ENCODE measurements at regions not wholly inside any gene's neighbourhood (a gene's known extent, or its start where the extent isn't known, plus 50 kb on each side); places are given as distances from the start of the nearest gene placed in this dataset.

GRCh38 chr2:240287011-240287410 lies 146.6 kb upstream of the OTOS start:
- DNase-seq (ENCODE audit: low spot score) = no peak

DNA sequence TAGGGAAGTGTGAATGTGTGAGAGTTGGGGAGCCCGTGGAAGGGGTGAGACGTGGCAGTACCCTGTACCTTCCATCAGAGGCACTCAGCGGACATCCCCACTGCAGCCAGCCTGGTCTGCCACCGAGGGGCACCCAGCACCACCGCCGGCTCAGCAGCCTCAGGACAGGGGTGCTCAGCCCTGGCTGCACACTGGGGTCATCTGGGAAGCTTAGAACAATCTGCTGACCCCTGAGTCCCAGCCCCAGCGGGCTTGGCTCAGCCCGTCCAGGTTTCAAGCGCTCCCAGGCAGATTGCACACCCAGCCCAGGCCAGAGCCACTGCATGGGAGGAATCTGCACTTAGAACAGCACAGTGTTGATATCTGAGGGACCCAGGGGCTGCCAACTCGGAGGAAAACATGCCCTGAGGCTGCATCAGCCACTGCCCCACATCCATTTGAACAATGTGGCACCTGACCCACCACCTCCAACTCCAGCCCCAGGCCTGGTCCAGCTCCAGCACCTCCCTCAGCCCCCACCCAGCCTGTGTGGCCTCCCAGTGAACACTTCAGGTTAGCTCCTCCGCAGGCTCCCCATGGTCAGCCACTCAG lies 147.1 kb upstream of the OTOS start:
- no peak for DNase-seq (ENCODE audit: low spot score)

DNA sequence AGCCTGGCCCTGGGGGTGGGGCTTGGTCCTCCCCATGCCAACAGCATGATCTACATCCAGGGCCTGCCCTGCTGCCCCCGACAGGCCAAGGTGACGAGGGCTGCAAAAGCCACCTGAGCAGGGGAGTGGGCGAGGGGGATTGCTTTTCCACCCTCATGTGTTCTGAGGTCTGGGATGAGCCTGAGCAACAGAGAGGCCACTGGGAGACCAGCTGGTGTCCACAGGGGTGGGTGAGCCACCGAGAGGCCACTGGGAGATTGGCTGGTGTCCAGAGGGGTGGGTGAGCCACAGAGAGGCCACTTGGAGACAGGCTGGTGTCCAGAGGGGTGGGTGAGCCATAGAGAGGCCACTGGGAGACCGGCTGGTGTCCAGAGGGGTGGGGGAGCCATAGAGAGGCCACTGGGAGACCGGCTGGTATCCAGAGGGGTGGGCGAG lies 147.4 kb upstream of the GPC1 start:
- no peak for DNase-seq (ENCODE audit: low spot score)

GRCh38 chr2:240289701-240290431 lies 145.6 kb upstream of the GPC1 start:
- no peak for DNase-seq (ENCODE audit: low spot score)

DNA sequence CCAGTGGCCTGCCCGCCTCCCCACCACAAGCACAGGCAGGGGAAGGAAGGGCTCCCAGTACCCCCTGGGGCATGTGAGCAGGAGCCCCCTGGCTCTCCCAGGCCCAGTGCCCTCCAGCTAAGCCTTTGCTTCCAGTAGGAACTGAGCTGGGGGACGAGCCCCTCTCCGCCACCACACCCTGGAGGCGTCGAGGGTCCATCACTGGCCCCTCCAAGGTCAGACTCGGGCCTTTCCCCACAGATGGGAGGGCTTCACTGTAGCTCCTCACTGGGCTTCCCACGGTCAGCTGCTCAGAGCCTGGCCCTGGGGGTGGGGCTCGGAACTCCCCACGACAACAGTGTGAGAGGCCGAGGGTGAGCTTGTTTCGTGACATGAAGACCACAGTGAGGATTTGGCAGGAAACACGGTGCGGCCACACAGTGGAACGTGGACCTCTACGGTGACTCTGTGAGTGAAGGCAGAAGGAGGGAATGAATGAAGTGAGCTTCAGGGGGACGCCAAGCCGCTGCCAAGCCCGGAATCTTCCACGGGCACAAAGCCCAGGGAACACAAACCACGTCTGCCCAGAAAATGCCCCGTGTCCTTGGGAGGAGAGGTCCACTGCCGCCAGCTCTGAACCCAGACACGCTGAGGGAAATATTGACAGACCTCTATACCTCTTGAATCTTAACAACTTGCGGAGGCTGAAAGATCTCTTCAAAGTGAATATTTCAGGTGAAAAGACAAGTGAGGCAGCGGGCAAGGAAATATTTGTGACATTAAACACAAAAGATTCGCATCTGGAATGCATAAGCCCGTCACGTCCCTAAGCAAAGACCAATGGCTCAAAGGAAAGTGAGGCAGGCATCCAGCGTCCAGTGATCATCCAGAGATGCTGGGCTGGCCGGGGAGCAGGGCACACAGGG lies 144.8 kb upstream of the GPC1 start:
- DNase-seq (ENCODE audit: low spot score) = no peak

DNA sequence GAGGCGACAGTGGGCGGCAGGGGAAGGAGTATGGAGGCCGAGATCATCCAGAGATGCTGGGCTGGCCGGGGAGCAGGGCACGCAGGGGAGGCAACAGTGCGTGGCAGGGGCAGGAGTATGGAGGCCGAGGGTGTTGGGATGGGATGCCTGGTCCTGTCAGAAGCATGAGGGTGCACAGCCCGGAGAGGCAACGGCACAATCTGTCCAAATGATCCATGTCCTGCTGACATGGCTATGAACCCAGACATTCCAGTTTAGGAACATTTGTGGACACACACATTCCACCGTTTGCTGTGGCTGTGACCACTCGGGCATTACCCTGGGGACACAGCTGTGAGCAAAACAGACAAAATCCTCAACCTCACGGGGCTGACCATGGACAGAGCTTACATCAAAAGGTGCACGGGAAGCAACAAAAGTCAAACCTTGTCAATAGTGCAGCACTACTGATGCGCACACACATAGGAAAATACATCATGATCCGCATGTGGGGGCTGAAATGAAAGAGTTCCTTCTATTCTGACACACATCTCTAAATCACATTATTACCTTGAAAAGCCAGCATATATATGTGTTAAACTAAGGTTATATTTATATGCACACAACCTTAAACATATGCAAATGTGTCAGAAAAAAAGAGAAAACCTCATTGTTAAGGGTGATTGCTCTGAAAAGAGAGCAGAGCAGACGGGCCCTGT lies 144.0 kb upstream of the GPC1 start:
- no peak for DNase-seq (ENCODE audit: low spot score)

GRCh38 chr2:240292035-240292574 lies 143.4 kb upstream of the GPC1 start:
- no peak for DNase-seq (ENCODE audit: low spot score)

- DNase-seq (ENCODE audit: low spot score) = no peak
Observed at GRCh38 chr2:240292619-240293525, 142.6 kb upstream of the GPC1 start.

DNA sequence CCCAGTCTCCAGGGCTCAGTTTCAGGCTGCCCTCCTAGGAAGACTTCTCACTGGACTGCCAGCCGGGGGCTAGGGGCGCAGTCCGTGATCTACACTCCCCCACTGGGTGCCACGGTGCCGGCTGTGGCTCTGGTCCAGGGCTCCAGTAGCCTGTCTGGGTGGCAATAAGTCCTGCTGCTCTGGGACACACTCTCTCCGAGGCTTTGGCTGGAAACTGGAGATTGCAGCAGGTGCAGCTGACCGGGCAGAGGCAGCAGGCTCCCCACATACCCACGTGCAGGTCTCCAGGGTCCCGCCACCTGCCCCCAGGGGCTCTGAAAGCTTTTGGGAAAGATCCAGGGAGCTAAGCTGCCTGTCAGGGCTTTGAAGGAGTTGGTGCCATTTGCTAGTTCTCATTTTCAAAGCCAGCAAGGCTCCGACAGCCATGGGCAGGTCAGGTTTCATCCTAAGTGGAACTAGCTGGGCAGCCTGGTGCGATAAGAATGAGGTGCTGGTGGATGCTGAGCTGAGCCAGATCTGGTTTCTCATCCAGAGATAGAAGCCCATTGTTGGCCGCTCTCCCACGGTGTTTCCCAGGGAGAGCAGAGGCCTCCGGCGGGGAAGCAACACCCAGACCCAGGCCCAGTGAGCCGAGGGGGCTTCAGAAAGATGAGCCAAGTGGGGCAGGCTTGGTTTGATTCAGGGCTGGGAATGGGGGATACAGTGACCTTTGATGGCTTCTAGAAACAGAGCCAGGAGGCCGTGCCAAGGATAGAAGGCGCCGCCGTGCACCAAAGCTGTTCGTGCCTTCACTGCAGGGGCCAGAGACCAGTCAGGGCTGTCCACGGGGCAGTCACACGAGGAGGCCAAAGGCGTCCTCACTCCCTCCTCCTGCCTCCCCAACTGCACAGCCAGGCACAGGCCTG lies 141.7 kb upstream of the GPC1 start:
- DNase-seq (ENCODE audit: low spot score) = no peak

GRCh38 chr2:240294514-240294913 lies 140.9 kb upstream of the GPC1 start:
- DNase-seq (ENCODE audit: low spot score) = no peak

DNA sequence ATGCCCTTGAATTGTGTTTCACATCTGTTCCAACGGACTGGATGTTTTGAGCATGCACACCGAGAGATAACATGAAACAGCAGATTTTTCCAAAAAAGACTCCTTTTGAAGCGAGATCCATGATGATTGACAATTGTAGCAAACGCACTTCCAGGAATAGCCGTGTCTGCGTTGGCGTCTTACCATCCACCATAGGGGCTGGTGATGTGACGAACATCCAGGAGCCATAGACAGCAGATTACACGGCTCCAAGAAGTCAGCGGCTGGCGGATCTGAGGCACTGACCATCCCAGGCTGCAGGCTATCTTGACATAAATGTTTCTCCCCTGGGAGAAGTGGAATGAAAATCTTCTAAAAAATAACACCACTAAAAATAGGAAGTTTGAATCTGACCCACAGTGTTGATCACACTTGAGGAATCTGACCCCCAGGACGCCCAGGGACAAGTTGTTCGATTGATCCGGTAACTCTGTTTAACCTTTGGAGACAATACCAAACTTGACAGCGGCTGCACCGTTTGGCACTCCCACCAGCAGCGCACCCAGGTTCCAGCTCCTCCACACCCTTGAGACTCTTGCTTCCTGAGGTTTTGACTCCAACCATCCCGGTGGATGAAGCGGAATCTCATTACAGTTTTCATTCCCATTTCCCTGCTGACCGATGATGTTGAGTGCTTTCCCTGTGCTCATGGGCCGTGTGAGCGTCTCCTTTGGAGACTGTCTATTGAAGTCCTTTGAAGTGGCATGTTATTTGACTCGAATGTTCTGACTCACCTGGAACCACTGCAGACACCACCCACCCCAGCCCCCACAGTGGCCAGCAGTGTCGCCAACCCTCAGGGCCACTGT lies 140.0 kb upstream of the GPC1 start:
- DNase-seq (ENCODE audit: low spot score) = no peak

GRCh38 chr2:240296104-240296406 lies 139.4 kb upstream of the GPC1 start:
- DNase-seq (ENCODE audit: low spot score) = no peak

DNA sequence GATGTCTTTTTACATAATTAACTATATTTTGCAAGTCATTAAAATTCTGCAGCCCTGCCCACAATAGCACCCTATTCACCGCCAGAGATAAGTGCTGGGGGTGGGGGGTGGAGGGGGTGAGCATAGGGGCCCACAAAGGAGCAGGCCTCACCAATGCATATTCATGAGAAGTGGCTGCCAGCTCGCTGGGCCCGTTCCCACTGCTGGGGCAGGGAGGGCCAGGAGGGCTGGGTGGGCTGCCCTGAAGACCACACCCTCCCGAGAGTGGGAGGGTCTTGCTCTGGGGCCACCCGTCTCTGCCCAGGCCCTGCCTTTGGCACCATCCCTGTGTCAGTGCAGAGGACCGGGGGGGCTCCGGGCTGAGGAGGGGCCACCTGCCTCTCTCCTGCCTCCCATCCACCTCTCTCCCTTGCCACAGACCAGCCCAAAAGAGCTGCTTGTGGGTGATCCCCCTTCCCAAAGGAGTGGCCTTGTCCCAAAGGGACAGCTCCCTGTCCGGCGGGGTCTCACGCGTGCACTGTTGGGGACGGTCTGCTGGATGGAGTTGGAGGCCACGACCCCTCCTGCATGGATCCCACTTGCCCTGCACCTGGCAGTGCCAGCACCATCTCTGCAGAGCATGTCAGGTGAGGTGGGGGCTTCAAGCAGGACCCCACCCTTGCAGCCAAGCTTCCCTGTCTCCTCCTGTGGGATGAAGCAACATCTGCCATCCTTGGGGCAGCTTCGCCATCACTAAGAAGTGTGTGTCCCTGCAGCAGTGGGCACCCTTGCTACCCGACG lies 138.8 kb upstream of the GPC1 start:
- no peak for DNase-seq (ENCODE audit: low spot score)

- DNase-seq (ENCODE audit: low spot score) = no peak
Observed at GRCh38 chr2:240297256-240298116, 138.0 kb upstream of the GPC1 start.

DNA sequence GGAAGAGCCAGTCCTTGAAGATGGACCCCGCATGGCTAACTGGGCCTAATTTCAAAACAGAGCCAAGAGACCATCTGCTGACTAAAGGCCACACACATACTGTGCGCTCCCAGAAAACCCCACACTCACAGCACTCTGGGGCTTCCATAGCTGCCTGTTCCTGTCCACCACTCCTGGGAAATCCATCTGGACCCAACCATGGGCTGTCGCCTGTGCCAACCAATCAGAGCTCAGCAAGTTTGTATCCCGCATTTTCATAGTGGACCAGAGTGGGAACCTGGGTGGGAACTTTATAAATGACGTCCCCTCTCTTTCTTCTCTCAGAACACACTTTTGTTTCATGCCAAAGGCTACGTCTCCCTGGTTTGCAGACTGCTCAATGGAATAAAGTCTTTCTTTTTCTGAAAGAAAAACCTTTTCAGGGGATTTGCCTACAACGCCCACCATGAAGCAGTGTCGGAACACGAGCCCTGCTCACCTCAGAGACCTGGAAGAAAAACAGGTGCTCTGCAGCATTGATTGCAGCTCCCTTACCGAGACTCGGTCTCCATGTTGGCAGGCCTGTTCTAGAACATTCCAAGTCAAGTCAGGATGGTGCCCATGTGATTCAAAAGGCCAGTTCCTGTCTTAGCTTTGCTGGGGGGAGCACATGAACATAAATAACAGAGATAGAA lies 137.2 kb upstream of the GPC1 start:
- DNase-seq (ENCODE audit: low spot score) = no peak

- DNase-seq (ENCODE audit: low spot score) = no peak
Observed at GRCh38 chr2:240298803-240299709, 136.4 kb upstream of the GPC1 start.
